Ammon's horn (tissue), 1 donor: ENCODE measurements at regions not wholly inside any gene's neighbourhood (a gene's known extent, or its start where the extent isn't known, plus 50 kb on each side); places are given as distances from the start of the nearest gene placed in this dataset.

ENCODE experiments used
- DNase-seq: peaks from one replicate; pipeline ENCODE4 v3.0.0-alpha.2; 2016; ENCODE audit warnings: low spot score

- DNase-seq = no peak
These were observed 61.5 kb upstream of the DCBLD2 start for GRCh38 chr3:98962951-98963350.

DNA sequence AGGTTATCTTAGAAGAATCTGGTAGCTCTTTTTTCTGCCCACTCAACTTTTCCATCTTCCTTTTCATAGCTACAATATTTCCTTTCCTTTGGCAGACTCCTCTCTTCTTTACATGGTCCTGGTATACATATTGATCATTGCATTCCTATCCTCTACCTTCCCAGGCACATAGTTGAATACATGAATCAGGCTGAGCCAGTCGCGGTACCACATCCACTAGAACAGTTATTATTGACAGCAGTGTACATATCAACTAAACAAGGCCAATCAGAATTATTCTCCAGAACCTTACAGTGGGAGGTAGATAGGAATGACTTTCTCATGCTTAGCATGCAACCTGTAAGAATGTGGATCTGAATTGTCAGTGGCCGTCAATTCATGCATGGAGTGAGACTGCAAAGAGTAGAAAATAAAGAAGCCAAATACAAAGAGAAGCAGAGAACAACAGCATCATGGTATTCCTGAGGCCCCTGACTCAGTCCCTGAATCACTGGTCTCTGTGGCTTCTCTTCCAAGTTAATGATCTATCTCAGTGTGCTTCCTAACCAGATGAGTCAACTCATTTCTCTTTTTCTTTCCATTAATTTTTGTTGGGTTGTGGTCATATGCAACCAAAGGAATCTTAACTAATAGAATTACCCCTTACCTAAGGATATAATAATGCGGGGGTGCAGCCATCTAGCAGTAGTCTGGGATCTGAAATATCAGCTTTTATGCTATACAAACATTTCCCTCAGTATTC is 60.9 kb upstream of the DCBLD2 start:
- DNase-seq = no peak

DNA sequence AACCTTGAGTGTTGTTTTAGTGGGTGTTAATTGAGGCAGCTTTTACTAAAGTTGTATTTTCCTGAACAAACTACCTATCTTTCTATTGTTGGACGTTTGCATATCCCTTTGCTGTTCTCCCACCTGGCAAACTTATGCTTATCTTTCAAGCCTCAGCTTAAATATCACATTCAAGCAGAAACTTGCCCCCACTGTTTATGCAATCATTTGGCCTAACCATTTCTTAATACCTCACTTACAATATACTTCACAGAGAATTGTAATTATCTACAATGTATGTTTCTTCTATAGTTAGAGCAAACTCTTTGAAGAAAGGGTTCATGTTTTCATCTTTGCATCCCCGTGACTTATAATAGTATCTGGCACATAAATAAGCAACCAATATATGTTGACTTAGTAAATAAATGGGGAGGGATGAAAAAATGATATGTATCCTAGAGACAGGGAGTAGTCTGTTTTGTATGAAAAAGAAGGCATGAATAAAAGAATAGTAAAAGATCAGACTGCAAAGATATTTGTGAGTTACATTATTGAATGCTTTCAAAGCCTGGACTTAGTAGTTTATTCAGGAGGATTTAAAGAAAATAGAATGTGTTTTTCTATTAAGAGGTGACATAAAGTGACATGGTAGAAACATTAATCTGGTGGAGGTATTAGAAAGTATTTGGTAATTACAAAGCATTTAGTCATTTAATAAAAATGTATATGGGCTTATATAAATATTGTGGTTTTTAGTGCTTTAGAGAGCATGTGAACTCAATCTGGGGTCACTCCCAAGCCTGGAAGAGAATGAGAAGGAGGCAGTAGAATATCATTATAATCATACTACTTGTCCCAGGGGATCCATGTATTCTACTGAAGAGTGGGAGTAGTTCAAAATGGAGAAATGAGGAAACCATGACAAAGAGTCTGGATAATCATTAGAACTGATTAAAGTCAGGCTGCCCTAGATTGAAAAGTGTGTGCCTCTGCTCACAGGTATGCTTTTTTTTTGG is 60.0 kb upstream of the DCBLD2 start:
- no peak for DNase-seq

DNA sequence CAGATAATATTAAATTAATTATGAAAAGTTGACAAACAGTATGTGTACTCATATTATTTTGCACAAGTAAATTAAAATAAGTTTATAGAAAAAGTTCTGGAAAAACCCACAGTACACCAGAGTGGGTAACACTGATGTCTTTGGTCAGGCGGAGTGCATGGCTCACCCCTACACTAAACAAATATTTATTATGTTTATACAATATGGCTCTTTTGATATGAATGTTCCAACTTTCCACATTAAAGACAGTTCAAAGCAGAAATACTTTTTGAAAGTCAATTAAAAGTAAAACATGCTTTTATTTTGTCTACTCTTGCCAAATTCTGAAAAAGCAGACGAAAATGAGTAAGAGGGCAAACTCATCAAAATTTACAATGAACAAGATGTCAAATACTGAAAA is 56.2 kb upstream of the DCBLD2 start:
- DNase-seq = no peak

DNA sequence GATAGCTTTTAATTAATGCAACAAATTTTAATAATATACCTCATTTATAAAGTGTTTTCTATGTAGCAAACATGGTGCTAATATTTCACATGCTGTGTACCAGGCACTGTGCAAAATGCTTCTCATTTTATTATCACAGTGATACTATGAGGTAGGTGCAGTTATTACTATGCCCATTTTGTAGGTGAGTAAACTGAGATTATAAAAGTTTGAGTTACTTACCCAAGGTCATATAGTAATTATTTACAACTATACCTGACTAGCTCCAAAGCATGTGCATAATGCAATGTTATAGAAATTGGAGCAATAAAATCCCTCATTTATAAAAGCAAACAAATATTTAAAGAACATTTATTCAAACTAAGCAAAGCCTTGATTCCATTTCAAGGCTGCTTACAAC is 54.5 kb upstream of the DCBLD2 start:
- DNase-seq = no peak

DNA sequence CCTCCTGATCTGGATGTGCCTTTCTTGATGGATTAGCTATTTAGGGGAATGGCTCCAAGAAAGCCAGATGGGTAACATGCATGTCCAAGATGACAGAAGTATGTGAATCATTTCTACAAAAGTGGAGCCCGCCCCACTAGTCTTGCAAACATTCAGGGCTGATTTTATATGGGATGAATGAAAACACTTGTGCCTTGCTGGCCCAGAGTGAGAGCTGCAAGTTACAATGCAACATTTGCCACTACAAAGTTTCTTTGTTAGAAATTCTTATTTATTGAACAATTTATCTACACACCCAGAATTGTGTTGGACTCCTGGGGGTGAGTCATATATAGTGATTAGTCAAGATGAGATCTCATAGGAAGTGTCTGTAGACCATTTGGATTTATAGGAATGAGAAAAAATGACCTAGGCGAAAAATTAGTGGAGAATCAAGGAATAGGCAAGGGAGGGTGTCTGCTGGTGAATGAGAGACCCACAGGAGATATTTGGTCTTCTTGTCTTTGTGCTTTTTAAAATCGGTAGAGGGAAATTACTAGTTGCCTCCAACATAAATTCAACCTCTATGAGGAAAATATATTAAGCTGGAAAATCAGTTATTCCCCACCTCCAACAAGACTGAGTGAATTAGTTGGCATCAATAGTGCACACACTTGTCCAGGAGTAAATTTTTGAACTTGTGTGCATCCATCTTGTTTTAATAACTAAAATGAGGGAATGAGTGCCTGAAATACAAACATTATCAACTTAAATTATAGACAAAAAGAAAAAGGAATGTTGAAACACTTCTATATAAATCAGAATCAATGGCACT is 53.5 kb upstream of the DCBLD2 start:
- no peak for DNase-seq

DNA sequence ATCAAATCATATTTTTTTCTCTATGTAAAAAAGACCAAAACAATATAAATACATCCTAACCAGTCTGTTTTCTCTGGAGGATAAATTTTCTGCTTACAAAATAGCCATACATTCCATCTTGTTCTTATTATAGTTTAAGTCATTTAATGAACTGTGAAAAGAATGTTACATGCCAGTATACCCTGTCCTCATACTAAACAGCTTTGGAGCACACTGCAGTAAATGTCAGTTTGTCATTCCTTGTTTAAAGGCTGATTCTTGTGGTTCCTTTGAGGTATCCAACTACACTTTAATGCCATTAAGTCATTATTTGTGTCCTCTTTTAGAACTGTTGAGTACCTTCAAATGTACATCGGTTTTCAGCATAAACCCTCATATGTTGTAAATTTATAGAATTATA is 52.7 kb upstream of the DCBLD2 start:
- no peak for DNase-seq

DNA sequence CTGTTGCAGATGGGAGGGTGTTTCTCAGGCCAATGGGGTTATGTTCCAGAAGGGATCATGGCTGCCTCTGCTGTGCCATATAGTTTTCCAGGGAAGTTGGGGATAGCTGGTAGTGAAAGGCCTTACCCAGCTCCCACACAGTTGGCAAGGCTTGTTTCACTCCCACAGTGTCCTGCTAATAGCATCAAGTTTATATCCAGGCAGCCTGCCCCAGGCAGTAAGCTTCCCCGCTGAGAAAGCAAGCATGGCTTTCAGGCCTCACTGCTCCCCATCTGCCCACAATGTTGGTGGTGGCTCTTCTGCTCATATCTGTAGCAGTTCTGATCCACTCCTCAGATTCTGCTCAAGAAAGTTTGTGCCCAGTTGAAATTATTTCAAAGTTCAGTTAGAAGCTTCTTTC is 50.9 kb upstream of the DCBLD2 start:
- no peak for DNase-seq
